ENCODE measurements at regions not wholly inside any gene's neighbourhood (a gene's known extent, or its start where the extent isn't known, plus 50 kb on each side); places are given as distances from the start of the nearest gene placed in this dataset.

- DNase-seq (ENCODE audit: low spot score, unreplicated experiment) = no peak
- no peaks in the 10 kb centered on the region for H3K9me3 Mint-ChIP-seq (ENCODE audit: low read depth)
- no peak overlapping the region for H3K27ac Mint-ChIP-seq
- H3K4me1 Mint-ChIP-seq (ENCODE audit: low read depth) = peaks cover 5% of the 10 kb centered on the region
- H3K36me3 Mint-ChIP-seq (ENCODE audit: insufficient read depth) = no peaks in the 10 kb centered on the region
- no peak for TF ChIP-seq CTCF (IDR thresholded peaks at IDR 0.05; ENCODE audit: unreplicated experiment)
- H3K4me3 Mint-ChIP-seq (ENCODE audit: low read depth) = no peak overlapping the region
- no peaks in the 10 kb centered on the region for H3K27me3 Mint-ChIP-seq
These were observed 72.2 kb upstream of the ADPGK start for GRCh38 chr15:72855791-72856190.

- no peak for TF ChIP-seq CTCF (IDR thresholded peaks at IDR 0.05; ENCODE audit: unreplicated experiment)
- Mint-ChIP-seq H3K27me3 (peaks cover 16% of the 10 kb centered on the region), H3K27ac (no peak overlapping the region), H3K4me1 (ENCODE audit: low read depth) (no peaks in the 10 kb centered on the region), H3K36me3 (ENCODE audit: insufficient read depth) (no peaks in the 10 kb centered on the region), H3K9me3 (ENCODE audit: low read depth) (no peaks in the 10 kb centered on the region), H3K4me3 (ENCODE audit: low read depth) (no peak overlapping the region)
- DNase-seq (ENCODE audit: low spot score, unreplicated experiment) = no peak
These were observed 68.7 kb upstream of the ADPGK start for GRCh38 chr15:72852273-72852672.

- no peaks in the 10 kb centered on the region for H3K36me3 Mint-ChIP-seq (ENCODE audit: insufficient read depth)
- H3K9me3 Mint-ChIP-seq (ENCODE audit: low read depth) = no peaks in the 10 kb centered on the region
- TF ChIP-seq CTCF (IDR thresholded peaks at IDR 0.05; ENCODE audit: unreplicated experiment) = no peak
- no peak for DNase-seq (ENCODE audit: low spot score, unreplicated experiment)
- peaks cover 16% of the 10 kb centered on the region for H3K27me3 Mint-ChIP-seq
- no peaks in the 10 kb centered on the region for H3K4me1 Mint-ChIP-seq (ENCODE audit: low read depth)
- H3K4me3 Mint-ChIP-seq (ENCODE audit: low read depth) = no peak overlapping the region
- H3K27ac Mint-ChIP-seq = no peak overlapping the region
These were observed 68.0 kb upstream of the ADPGK start for GRCh38 chr15:72851586-72851985.

GRCh38 chr15:72850833-72851232, 67.3 kb upstream of the ADPGK start:
- Mint-ChIP-seq H3K4me1 (ENCODE audit: low read depth) (no peaks in the 10 kb centered on the region), H3K27me3 (peaks cover 16% of the 10 kb centered on the region), H3K9me3 (ENCODE audit: low read depth) (no peaks in the 10 kb centered on the region), H3K27ac (no peak overlapping the region), H3K36me3 (ENCODE audit: insufficient read depth) (no peaks in the 10 kb centered on the region), H3K4me3 (ENCODE audit: low read depth) (no peak overlapping the region)
- TF ChIP-seq CTCF (IDR thresholded peaks at IDR 0.05; ENCODE audit: unreplicated experiment) = no peak
- DNase-seq (ENCODE audit: low spot score, unreplicated experiment) = no peak

- Mint-ChIP-seq H3K9me3 (ENCODE audit: low read depth) (no peaks in the 10 kb centered on the region), H3K4me1 (ENCODE audit: low read depth) (no peaks in the 10 kb centered on the region), H3K27me3 (peaks cover 16% of the 10 kb centered on the region), H3K27ac (no peak overlapping the region), H3K4me3 (ENCODE audit: low read depth) (no peak overlapping the region), H3K36me3 (ENCODE audit: insufficient read depth) (no peaks in the 10 kb centered on the region)
- no peak for DNase-seq (ENCODE audit: low spot score, unreplicated experiment)
- TF ChIP-seq CTCF (IDR thresholded peaks at IDR 0.05; ENCODE audit: unreplicated experiment) = no peak
These were observed 64.2 kb upstream of the ADPGK start for GRCh38 chr15:72847806-72848205.
